ENCODE measurements at regions not wholly inside any gene's neighbourhood (a gene's known extent, or its start where the extent isn't known, plus 50 kb on each side); places are given as distances from the start of the nearest gene placed in this dataset.

DNA sequence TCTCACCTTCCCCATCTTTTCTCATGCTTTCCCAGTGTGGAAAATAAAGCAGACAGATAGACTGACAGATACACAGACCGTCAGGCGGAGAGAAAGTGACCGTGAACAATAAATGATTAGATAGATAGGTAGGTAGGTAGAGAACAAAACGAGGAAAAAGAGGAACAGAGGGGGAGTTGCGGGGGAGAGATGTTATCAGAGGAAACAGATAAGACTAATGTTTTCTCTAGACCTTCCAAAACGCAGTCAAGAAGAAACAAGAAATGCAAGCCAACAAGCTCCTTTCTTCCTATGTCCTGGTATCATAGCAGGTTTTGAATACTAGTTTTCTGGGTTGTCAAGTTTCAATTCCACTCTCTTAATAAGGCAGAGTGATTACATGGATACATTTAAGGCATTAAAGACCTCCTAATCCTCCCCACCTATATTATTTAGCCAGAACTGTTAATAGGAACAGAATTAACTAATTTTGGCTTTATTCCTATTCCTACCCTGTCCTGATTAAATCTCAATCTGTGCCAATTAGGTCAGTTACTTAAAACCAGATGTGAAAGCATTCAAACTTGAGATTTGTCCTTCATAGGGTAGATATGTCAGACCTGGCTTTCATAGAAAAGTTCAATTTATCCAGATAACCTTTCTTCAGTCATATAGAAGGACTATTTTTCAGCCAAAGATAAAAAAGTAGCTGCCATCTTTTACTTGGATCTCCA, 89.0 kb upstream of the PTPRR start:
- no peak for FAIRE-seq

- FAIRE-seq = no peak
Observed at GRCh38 chr12:71008616-71009015, 88.1 kb upstream of the PTPRR start.

DNA sequence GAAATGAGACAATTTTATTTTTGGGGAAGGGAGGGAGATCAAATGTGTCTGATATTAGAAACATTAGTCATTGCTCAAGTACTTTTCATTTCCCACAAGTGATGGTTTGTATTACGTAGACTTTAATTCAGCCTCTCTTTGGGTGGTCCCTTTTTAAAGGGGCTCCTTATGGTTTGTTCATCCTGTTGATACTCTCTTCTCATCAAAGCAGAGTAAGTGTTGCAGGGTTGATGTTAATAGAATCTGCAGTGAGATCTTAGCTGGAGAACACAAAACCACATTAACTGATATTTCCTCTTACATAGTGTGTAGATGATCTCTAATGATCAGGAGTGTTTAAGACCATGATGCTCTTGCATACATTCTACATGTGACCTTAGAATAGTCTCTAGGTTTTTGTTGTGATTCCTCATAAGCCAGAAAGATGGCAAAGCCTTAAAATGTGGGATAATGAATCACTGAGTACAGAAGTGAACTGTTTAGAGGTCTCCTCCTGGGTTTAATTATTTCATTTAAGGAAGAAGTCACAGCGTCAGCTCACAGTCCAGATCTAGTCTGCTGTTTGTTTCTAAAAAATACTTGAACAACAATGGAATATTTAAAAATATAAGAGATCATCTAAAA, 87.4 kb upstream of the PTPRR start:
- FAIRE-seq = no peak

DNA sequence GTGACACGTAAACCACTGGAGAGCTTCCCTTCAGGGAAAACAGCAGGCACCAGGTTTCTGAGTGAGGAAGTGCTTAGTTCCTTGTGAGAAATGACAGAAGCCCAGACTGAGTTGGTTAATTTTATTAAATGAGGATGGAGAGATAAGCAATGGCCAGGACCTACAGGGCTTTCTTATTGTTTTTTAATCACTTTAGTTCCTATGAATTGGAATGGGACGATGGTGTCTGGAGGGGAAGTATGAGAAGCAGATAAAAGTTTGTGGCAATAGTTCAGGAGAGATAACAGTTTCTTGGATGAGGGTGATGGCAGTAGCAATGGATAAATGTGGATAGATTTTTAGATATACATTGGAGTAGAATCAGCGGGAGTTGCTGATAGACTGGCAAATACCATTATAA, 86.5 kb upstream of the PTPRR start:
- no peak for FAIRE-seq

DNA sequence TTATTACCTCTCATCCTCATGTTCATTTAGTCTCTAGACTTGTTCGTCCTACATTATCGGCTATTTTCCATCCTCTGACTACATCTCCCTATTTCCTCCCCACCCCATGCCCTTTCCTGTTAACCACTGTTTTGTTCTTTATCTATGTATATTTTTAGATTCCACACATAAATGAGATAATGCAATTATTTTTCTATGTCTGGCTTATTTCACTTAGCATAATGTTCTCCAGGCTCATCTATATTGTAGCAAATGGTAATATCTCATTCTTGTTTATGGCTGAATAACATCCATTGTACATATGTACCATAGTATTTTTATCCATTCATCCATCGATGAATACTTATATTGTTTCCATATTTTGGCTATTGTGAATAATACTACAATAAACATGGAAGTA, 84.6 kb upstream of the PTPRR start:
- FAIRE-seq = no peak

GRCh38 chr12:71004578-71004977, 84.0 kb upstream of the PTPRR start:
- no peak for FAIRE-seq

DNA sequence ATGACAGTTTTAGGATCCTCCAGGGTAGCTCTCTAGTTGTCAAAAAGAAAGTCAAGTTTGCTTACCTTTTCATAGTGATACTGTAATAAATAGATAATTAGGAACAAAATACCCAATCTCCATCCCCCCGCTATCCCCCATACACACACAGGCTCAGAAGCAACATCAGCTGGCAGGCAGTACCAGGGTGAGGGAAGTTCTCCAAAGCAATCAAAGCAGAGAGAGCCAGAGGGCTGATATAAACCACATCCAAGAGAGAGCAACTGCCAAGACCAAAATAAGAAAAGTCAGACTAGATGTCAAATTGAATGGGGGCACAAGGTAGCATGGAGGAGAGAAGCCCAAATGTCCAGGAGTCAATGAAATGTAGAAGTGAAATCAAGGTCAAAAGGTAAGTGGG, 80.2 kb upstream of the PTPRR start:
- no peak for FAIRE-seq

- FAIRE-seq = no peak
Observed at GRCh38 chr12:71000255-71000654, 79.7 kb upstream of the PTPRR start.

- no peak for FAIRE-seq
Observed at GRCh38 chr12:70994217-70994788, 73.8 kb upstream of the PTPRR start.

- FAIRE-seq = no peak
Observed at GRCh38 chr12:70989232-70989631, 68.7 kb upstream of the PTPRR start.

GRCh38 chr12:70985850-70986249, 65.3 kb upstream of the PTPRR start:
- FAIRE-seq = no peak

DNA sequence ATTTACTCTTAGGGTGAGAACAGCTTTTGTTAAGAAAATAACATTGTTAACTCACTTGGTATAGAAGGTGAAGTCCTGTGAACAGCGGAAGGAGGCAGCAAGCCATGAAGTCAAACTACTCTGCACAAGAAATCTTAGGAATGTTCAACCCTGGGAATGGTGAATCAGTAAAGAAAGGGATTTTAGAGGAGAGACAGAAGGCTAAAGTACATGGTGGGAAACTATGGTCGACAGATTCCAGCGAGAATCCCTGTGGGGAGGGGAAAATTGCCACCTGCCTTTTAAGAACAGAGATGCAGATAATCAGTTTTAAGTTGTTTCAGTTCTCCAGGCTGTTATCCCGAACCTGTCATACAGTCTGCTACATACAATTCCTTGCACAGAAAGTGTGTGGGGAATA, 63.2 kb upstream of the PTPRR start:
- no peak for FAIRE-seq

GRCh38 chr12:70982991-70983390, 62.5 kb upstream of the PTPRR start:
- FAIRE-seq = no peak

- no peak for FAIRE-seq
Observed at GRCh38 chr12:70982286-70982685, 61.7 kb upstream of the PTPRR start.

GRCh38 chr12:70971001-70971794, 50.7 kb upstream of the PTPRR start:
- no peak for FAIRE-seq

Data from islet of Langerhans (tissue), 1 donor.